NT2/D1 (cell line): ENCODE measurements at regions not wholly inside any gene's neighbourhood (a gene's known extent, or its start where the extent isn't known, plus 50 kb on each side); places are given as distances from the start of the nearest gene placed in this dataset.

Experiments used
- DNase-seq: peaks from one replicate; pipeline ENCODE4 v3.0.0-alpha.2; 2011; ENCODE audit warnings: low read depth, low spot score
- H3K27me3 ChIP-seq: 2 replicates; pipeline ENCODE4 v1.6.0; 2011; ENCODE audit warnings: mild to moderate bottlenecking; ENCODE audit not compliant: insufficient read length, insufficient read depth
- H3K36me3 ChIP-seq: 2 replicates; pipeline ENCODE4 v1.6.1; 2011; ENCODE audit warnings: mild to moderate bottlenecking, low read length, mixed read lengths; ENCODE audit not compliant: insufficient read depth, insufficient read length
- H3K4me1 ChIP-seq: 2 replicates; pipeline ENCODE4 v1.5.1; 2011; ENCODE audit not compliant: insufficient read depth, insufficient read length
- H3K4me3 ChIP-seq: 2 replicates; pipeline ENCODE4 v1.5.1; 2011; ENCODE audit warnings: low read depth; ENCODE audit not compliant: insufficient read length
- H3K9ac ChIP-seq: 2 replicates; pipeline ENCODE4 v1.6.0; 2011; ENCODE audit warnings: low read depth; ENCODE audit not compliant: insufficient read length
- H3K9me3 ChIP-seq: 2 replicates; pipeline ENCODE4 v1.5.1; 2011; ENCODE audit warnings: mild to moderate bottlenecking, low read length; ENCODE audit not compliant: insufficient read depth
- SUZ12 ChIP-seq: IDR thresholded peaks from 2 replicates; pipeline ENCODE4 v1.6.1; 2011; ENCODE audit not compliant: insufficient read length, insufficient read depth; ENCODE audit errors: extremely low read depth
- YY1 ChIP-seq: IDR thresholded peaks from 2 replicates; pipeline ENCODE4 v1.6.1; 2011; ENCODE audit not compliant: insufficient read length, insufficient read depth
- ZNF274 ChIP-seq: IDR thresholded peaks from 2 replicates; pipeline ENCODE4 v1.6.1; 2011; ENCODE audit warnings: mild to moderate bottlenecking, low read depth, low read length

- Histone ChIP-seq H3K36me3 (no peaks in the 10 kb centered on the region), H3K9me3 (peaks cover 8% of the 10 kb centered on the region), H3K4me3 (no peak overlapping the region), H3K27me3 (no peaks in the 10 kb centered on the region), H3K4me1 (peaks cover 8% of the 10 kb centered on the region), H3K9ac (no peak overlapping the region)
- DNase-seq: no peak
- no peak for TF ChIP-seq SUZ12
- TF ChIP-seq YY1: no peak
- no peak for TF ChIP-seq ZNF274
Measured at GRCh38 chr10:118978316-118978997, 51.1 kb upstream of the NANOS1 start.

DNA sequence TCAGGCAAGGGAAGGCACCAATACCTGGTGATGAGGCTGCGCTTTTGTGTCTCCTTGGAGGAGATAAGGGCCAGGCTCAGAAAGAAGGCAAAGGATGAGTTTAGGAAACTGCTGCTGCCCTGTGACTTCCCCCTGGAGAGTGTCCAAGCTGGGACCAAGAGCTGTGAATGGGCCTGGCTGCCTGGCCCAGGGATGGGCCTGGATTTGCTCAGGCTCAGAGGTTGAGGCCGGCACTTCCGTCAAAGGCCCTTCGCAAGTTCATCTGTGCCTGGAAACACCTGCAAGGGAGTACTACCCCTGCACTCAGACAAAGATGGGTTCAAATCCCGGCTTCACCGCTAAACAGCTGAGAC lies 50.5 kb upstream of the NANOS1 start:
- H3K36me3 ChIP-seq: no peaks in the 10 kb centered on the region
- H3K9ac ChIP-seq: no peak overlapping the region
- H3K9me3 ChIP-seq: peaks cover 3% of the 10 kb centered on the region
- TF ChIP-seq ZNF274 (no peak), SUZ12 (no peak), YY1 (no peak)
- no peaks in the 10 kb centered on the region for H3K27me3 ChIP-seq
- no peak for DNase-seq
- no peak overlapping the region for H3K4me3 ChIP-seq
- H3K4me1 ChIP-seq: peaks cover 8% of the 10 kb centered on the region

- no peaks in the 10 kb centered on the region for H3K9me3 ChIP-seq
- TF ChIP-seq SUZ12 (no peak), YY1 (no peak), ZNF274 (no peak)
- DNase-seq: no peak
- no peak overlapping the region for H3K9ac ChIP-seq
- H3K4me1 ChIP-seq: peaks cover 8% of the 10 kb centered on the region
- no peaks in the 10 kb centered on the region for H3K27me3 ChIP-seq
- no peaks in the 10 kb centered on the region for H3K36me3 ChIP-seq
- no peak overlapping the region for H3K4me3 ChIP-seq
Measured at GRCh38 chr10:118979661-118980060, 49.9 kb upstream of the NANOS1 start.
